PC-3 (cell line): ENCODE measurements at regions not wholly inside any gene's neighbourhood (a gene's known extent, or its start where the extent isn't known, plus 50 kb on each side); places are given as distances from the start of the nearest gene placed in this dataset.

Experiments used
- EZH2 ChIP-seq: fragments of 300-600 bp; sonication (generic); IDR thresholded peaks from one replicate; pipeline ENCODE4 v1.6.1; 2017; ENCODE audit warnings: antibody characterized with exemption, mild to moderate bottlenecking, low read length; ENCODE audit not compliant: unreplicated experiment
- EZH2phosphoT487 ChIP-seq: fragments of 300-600 bp; sonication (generic); IDR thresholded peaks from 2 replicates; pipeline ENCODE4 v1.6.1; 2018; ENCODE audit warnings: mild to moderate bottlenecking, antibody characterized with exemption, low read length, borderline replicate concordance
- TF ChIP-seq, protein P1 (sequence below): fragments of 300-600 bp; sonication (generic); conservative IDR thresholded peaks from 2 replicates; pipeline ENCODE4 v1.5.1; 2017; ENCODE audit warnings: antibody characterized with exemption, low read depth, mild to moderate bottlenecking, low read length

DNA sequence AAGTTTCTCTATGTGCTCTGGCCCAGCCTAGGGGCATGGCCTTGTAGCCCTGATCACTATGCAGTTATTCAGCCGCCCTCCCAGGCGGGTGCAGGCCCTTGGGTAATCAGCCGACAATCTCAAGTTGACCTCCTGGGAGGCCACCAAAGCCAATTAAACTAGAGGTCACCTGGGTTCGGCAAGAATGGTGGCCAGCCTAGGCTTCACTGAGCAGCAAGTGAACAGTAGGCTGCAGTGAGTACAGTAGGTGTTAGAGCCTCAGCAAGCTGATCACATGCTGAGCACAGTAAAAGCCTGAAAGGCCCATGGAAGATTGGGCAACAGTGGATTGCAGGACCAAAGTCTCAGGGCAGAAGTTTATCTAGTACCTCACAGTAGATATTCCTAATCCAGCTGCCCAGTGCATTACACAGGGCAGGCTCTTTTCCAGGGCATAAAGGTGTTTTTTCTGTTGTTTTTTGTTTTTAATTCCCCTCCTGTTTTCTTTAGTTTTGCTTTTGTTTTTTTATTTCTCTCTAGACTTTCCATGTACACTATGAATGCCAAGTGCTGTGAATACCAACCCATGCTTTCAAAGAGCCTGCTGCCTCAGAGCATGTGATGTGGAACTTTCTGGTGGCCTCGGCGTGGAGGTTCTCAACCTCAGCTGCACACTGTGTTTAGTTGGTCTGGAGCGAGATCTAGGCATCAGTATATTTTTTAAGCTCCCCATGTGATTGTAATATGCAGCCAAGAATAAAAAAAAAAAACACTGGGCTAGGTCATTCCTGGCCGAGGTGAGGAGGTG lies 55.9 kb upstream of the ATL2 start:
- no peak for TF ChIP-seq EZH2phosphoT487
- TF ChIP-seq, protein P1, sequence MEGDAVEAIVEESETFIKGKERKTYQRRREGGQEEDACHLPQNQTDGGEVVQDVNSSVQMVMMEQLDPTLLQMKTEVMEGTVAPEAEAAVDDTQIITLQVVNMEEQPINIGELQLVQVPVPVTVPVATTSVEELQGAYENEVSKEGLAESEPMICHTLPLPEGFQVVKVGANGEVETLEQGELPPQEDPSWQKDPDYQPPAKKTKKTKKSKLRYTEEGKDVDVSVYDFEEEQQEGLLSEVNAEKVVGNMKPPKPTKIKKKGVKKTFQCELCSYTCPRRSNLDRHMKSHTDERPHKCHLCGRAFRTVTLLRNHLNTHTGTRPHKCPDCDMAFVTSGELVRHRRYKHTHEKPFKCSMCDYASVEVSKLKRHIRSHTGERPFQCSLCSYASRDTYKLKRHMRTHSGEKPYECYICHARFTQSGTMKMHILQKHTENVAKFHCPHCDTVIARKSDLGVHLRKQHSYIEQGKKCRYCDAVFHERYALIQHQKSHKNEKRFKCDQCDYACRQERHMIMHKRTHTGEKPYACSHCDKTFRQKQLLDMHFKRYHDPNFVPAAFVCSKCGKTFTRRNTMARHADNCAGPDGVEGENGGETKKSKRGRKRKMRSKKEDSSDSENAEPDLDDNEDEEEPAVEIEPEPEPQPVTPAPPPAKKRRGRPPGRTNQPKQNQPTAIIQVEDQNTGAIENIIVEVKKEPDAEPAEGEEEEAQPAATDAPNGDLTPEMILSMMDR, result no peak
- TF ChIP-seq EZH2, result no peak
